H1 (cell line): ENCODE measurements at regions not wholly inside any gene's neighbourhood (a gene's known extent, or its start where the extent isn't known, plus 50 kb on each side); places are given as distances from the start of the nearest gene placed in this dataset.

Experiments
- CTCF ChIA-PET: fragments of 300-600 bp; sonication (Branson Sonifier 250); formaldehyde crosslinking; loops from one replicate; lab custom pipeline; 2021; ENCODE audit not compliant: partially characterized antibody; lab: Charles Lee
- POLR2A ChIA-PET: fragments of 300-600 bp; sonication (Branson Sonifier 250); formaldehyde crosslinking; loops from one replicate; lab custom pipeline; 2021; ENCODE audit warnings: inconsistent platforms; ENCODE audit not compliant: partially characterized antibody; lab: Charles Lee
- DNase-seq, 2 experiments: peaks; one replicate each; pipeline versions ENCODE4 v3.0.0 to v3.0.0-alpha.2; 2010 to 2022; ENCODE audit warnings: low spot score in 2 of 2, low read depth in 1 of 2, mixed read lengths in 1 of 2
- FAIRE-seq: peaks from 2 replicates; lab custom pipeline; 2011; peaks lifted over from hg19 to GRCh38; lab: Jason Lieb, UNC
- H2AFZ ChIP-seq: 2 replicates; pipeline ENCODE4 v1.8.1; 2012; ENCODE audit warnings: low read length, inconsistent platforms
- H2AK5ac ChIP-seq: 2 replicates; pipeline ENCODE4 v1.6.1; 2013; ENCODE audit warnings: low read depth, low read length
- H2BK120ac ChIP-seq: replicated peaks from 2 replicates; pipeline ENCODE3; 2013; ENCODE audit warnings: low read depth, low read length, inconsistent platforms
- H2BK12ac ChIP-seq: 2 replicates; pipeline ENCODE4 v1.6.1; 2013; ENCODE audit warnings: low read depth, low read length
- H2BK15ac ChIP-seq: 2 replicates; pipeline ENCODE4 v1.6.1; 2013; ENCODE audit warnings: low read length
- H2BK20ac ChIP-seq: 2 replicates; pipeline ENCODE4 v1.6.1; 2013; ENCODE audit warnings: low read length
- H2BK5ac ChIP-seq: 2 replicates; pipeline ENCODE4 v1.6.1; 2013; ENCODE audit warnings: low read depth, low read length
- H3K14ac ChIP-seq: 2 replicates; pipeline ENCODE4 v1.6.1; 2013; ENCODE audit warnings: inconsistent platforms; ENCODE audit not compliant: insufficient read length
- H3K18ac ChIP-seq: 2 replicates; pipeline ENCODE4 v1.6.1; 2013; ENCODE audit warnings: low read length; ENCODE audit errors: extremely low read depth
- H3K23ac ChIP-seq: 2 replicates; pipeline ENCODE4 v1.6.1; 2013; ENCODE audit warnings: inconsistent platforms; ENCODE audit not compliant: insufficient read length
- H3K23me2 ChIP-seq: 2 replicates; pipeline ENCODE4 v1.6.1; 2013; ENCODE audit warnings: low read depth, low read length
- H3K27ac ChIP-seq: 2 replicates; pipeline ENCODE4 v1.6.1; 2011; ENCODE audit warnings: low read depth, low read length, inconsistent platforms
- H3K27me3 ChIP-seq, 4 experiments: replicated peaks in 1 of 4; 1 replicate in 1 of 4; 2 replicates in 3 of 4; pipeline versions ENCODE4 v1.6.1 to v1.8.1; 2011 to 2013; ENCODE audit warnings: low read length in 3 of 4, mild to moderate bottlenecking in 3 of 4, inconsistent platforms in 2 of 4, mixed read lengths in 2 of 4, moderate library complexity in 1 of 4; ENCODE audit not compliant: control insufficient read depth in 3 of 4, insufficient read depth in 3 of 4; ENCODE audit errors: extremely low read depth in 1 of 4
- H3K36me3 ChIP-seq, 4 experiments: 2 replicates each; pipeline versions ENCODE4 v1.6.1 to v1.8.1; 2011 to 2013; ENCODE audit warnings: mild to moderate bottlenecking in 4 of 4, low read length in 3 of 4, moderate library complexity in 2 of 4, control low read depth in 1 of 4, inconsistent platforms in 1 of 4; ENCODE audit not compliant: insufficient read depth in 4 of 4, control insufficient read depth in 2 of 4
- H3K4ac ChIP-seq: replicated peaks from 2 replicates; pipeline ENCODE3; 2013; ENCODE audit warnings: low read length, low read depth, mixed read lengths, inconsistent platforms; ENCODE audit not compliant: insufficient read length
- H3K4me1 ChIP-seq, 4 experiments: replicated peaks in 1 of 4; 1 replicate in 1 of 4; 2 replicates in 3 of 4; pipeline versions ENCODE4 v1.6.1 to v1.8.1; 2011 to 2013; ENCODE audit warnings: low read length in 3 of 4, inconsistent platforms in 2 of 4, mixed read lengths in 1 of 4; ENCODE audit not compliant: insufficient read depth in 4 of 4, control insufficient read depth in 3 of 4
- H3K4me2 ChIP-seq, 2 experiments: 2 replicates each; pipeline versions ENCODE4 v1.6.1 to v1.8.1; 2011 to 2013; ENCODE audit warnings: low read depth in 2 of 2, low read length in 2 of 2, control low read depth in 1 of 2, inconsistent platforms in 1 of 2, mild to moderate bottlenecking in 1 of 2; ENCODE audit not compliant: insufficient read depth in 1 of 2
- H3K4me3 ChIP-seq, 4 experiments: fragments of 200-600, 300-600 bp in 1 of 4; sonication (generic), shearing (Covaris generic), sonication (Bioruptor Twin) in 1 of 4; 2 replicates each; pipeline versions ENCODE4 v1.5.1 to v1.8.1; 2011 to 2016; ENCODE audit warnings: low read length in 4 of 4, low read depth in 3 of 4, control low read depth in 2 of 4, inconsistent platforms in 2 of 4, mild to moderate bottlenecking in 2 of 4, mixed read lengths in 1 of 4, moderate library complexity in 1 of 4; ENCODE audit not compliant: insufficient read depth in 2 of 4; ENCODE audit errors: extremely low read depth in 1 of 4
- H3K56ac ChIP-seq: replicated peaks from 2 replicates; pipeline ENCODE3; 2013; ENCODE audit warnings: low read depth, mild to moderate bottlenecking, mixed read lengths, low read length, inconsistent platforms; ENCODE audit not compliant: insufficient read length
- H3K79me1 ChIP-seq: 2 replicates; pipeline ENCODE4 v1.6.1; 2013; ENCODE audit warnings: low read depth, low read length, control low read depth
- H3K79me2 ChIP-seq, 2 experiments: 2 replicates each; pipeline versions ENCODE4 v1.6.1 to v1.8.1; 2012 to 2013; ENCODE audit warnings: low read length in 2 of 2, mild to moderate bottlenecking in 2 of 2, inconsistent platforms in 1 of 2; ENCODE audit not compliant: insufficient read depth in 2 of 2, control insufficient read depth in 1 of 2
- H3K9ac ChIP-seq, 4 experiments: replicated peaks in 1 of 4; 1 replicate in 1 of 4; 2 replicates in 3 of 4; pipeline versions ENCODE4 v1.6.1 to v1.8.1; 2011 to 2013; ENCODE audit warnings: low read depth in 3 of 4, low read length in 3 of 4, control low read depth in 2 of 4, mild to moderate bottlenecking in 2 of 4, moderate library complexity in 2 of 4, inconsistent platforms in 1 of 4; ENCODE audit errors: extremely low read depth in 1 of 4
- H3K9me3 ChIP-seq, 2 experiments: 2 replicates each; pipeline versions ENCODE4 v1.6.1 to v1.8.1; 2012 to 2013; ENCODE audit warnings: mild to moderate bottlenecking in 2 of 2, moderate library complexity in 2 of 2, control low read depth in 1 of 2, inconsistent platforms in 1 of 2, low read depth in 1 of 2, low read length in 1 of 2, mixed read lengths in 1 of 2; ENCODE audit not compliant: insufficient read depth in 2 of 2
- H4K20me1 ChIP-seq, 2 experiments: replicated peaks in 1 of 2; 2 replicates each; pipeline versions ENCODE3 to v1.8.1; 2011 to 2013; ENCODE audit warnings: inconsistent platforms in 2 of 2, low read length in 2 of 2, mild to moderate bottlenecking in 1 of 2; ENCODE audit not compliant: insufficient read depth in 2 of 2, control insufficient read depth in 1 of 2
- H4K5ac ChIP-seq: 2 replicates; pipeline ENCODE4 v1.6.1; 2013; ENCODE audit warnings: low read length, low read depth, mixed read lengths, inconsistent platforms; ENCODE audit not compliant: insufficient read length
- H4K8ac ChIP-seq: 2 replicates; pipeline ENCODE4 v1.8.0; 2013; ENCODE audit warnings: mild to moderate bottlenecking, moderate library complexity, low read length, inconsistent platforms; ENCODE audit not compliant: insufficient read depth; ENCODE audit errors: extremely low read depth
- H4K91ac ChIP-seq: replicated peaks from 2 replicates; pipeline ENCODE3; 2013; ENCODE audit warnings: low read length, mixed read lengths, inconsistent platforms; ENCODE audit not compliant: insufficient read length
- BRCA1 ChIP-seq: IDR thresholded peaks from 2 replicates; pipeline ENCODE4 v1.6.1; 2012; ENCODE audit warnings: low read depth, low read length, improper control_type of control experiment
- CBX5 ChIP-seq: fragments of 300-800, 300-1000 bp; sonication (generic); IDR thresholded peaks from 2 replicates; pipeline ENCODE4 v1.7.1; 2016; ENCODE audit warnings: antibody characterized with exemption, low read length, low read depth
- CBX8 ChIP-seq: fragments of 300-800, 300-1000 bp; sonication (generic); IDR thresholded peaks from 2 replicates; pipeline ENCODE4 v1.7.1; 2016; ENCODE audit warnings: low read depth, low read length, borderline replicate concordance
- CEBPB ChIP-seq: IDR thresholded peaks from 2 replicates; pipeline ENCODE4 v1.6.1; 2012; ENCODE audit warnings: low read depth, low read length
- EZH2 ChIP-seq: fragments of 200-600 bp; sonication (generic); IDR thresholded peaks from 2 replicates; pipeline ENCODE4 v1.7.1; 2012; ENCODE audit warnings: low read depth, mild to moderate bottlenecking, moderate library complexity, low read length, inconsistent platforms; ENCODE audit not compliant: severe bottlenecking
- JUND ChIP-seq: IDR thresholded peaks from 2 replicates; pipeline ENCODE4 v1.6.1; 2011; ENCODE audit warnings: mild to moderate bottlenecking, improper control_type of control experiment, low read length
- KDM1A ChIP-seq: fragments of 200-600, 300-600 bp; sonication (generic); IDR thresholded peaks from 2 replicates; pipeline ENCODE4 v1.7.1; 2016; ENCODE audit warnings: mild to moderate bottlenecking, low read length, borderline replicate concordance
- KDM5A ChIP-seq: fragments of 200-600 bp; IDR thresholded peaks from 2 replicates; pipeline ENCODE4 v1.7.1; 2012; ENCODE audit warnings: mild to moderate bottlenecking, low read length, inconsistent platforms, mixed read lengths
- NANOG ChIP-seq: IDR thresholded peaks from 2 replicates; pipeline ENCODE4 v1.6.1; 2011; ENCODE audit warnings: low read length, low read depth, mild to moderate bottlenecking, inconsistent platforms; ENCODE audit not compliant: insufficient read depth, poor library complexity, severe bottlenecking
- POLR2A ChIP-seq, 2 experiments: IDR thresholded peaks; 1 replicate in 1 of 2; 2 replicates in 1 of 2; pipeline ENCODE4 v1.6.1; 2011; ENCODE audit warnings: low read depth in 2 of 2, low read length in 2 of 2, mild to moderate bottlenecking in 2 of 2; ENCODE audit errors: control extremely low read depth in 1 of 2
- POU5F1 ChIP-seq: IDR thresholded peaks from 2 replicates; pipeline ENCODE4 v1.6.1; 2011; ENCODE audit warnings: low read depth, mild to moderate bottlenecking, low read length, moderate library complexity
- SP2 ChIP-seq: IDR thresholded peaks from 2 replicates; pipeline ENCODE4 v1.6.1; 2012; ENCODE audit warnings: mild to moderate bottlenecking, low read length, inconsistent platforms
- ZNF274 ChIP-seq: IDR thresholded peaks from 2 replicates; pipeline ENCODE4 v1.7.0; 2012; ENCODE audit warnings: low read length, borderline replicate concordance; ENCODE audit errors: extremely low read depth
- WGBS, 2 experiments: shearing (Covaris generic) in 1 of 2; methylation state at CpG; one replicate each; pipeline versions ENCODE4 v1.1.6 to v1.1.7; 2013 to 2015; ENCODE audit warnings: low lambda C conversion rate in 2 of 2, mixed read lengths in 2 of 2, inconsistent platforms in 1 of 2, low coverage in 1 of 2, missing lambda C conversion rate in 1 of 2; ENCODE audit not compliant: insufficient replicate concordance in 2 of 2, insufficient coverage in 1 of 2, insufficient read length in 1 of 2; ENCODE audit errors: extremely low coverage in 1 of 2, missing lambda C conversion rate in 1 of 2; 5-methylcytosine and 5-hydroxymethylcytosine counted together

GRCh38 chr15:62745621-62746225 is 296.8 kb upstream of the TPM1 start:
- FAIRE-seq (no peak), DNase-seq (no peak)
- Histone ChIP-seq H3K36me3 (no peaks in the 10 kb centered on the region), H4K20me1 (no peaks in the 10 kb centered on the region), H3K4me1 (peaks cover 0 to 16% (median 9%) of the 10 kb centered on the region in 4 experiments; a peak in 5 of 7 replicates), H2AK5ac (no peak overlapping the region), H2AFZ (no peak overlapping the region), H3K9me3 (no peaks in the 10 kb centered on the region), H3K9ac (no peak overlapping the region), H3K14ac (no peak overlapping the region), H3K27me3 (no peaks in the 10 kb centered on the region), H3K4me3 (no peak overlapping the region), H2BK5ac (no peak overlapping the region), H2BK20ac (no peak overlapping the region), H2BK12ac (no peak overlapping the region), H3K79me2 (no peaks in the 10 kb centered on the region), H3K56ac (no peak overlapping the region), H4K5ac (no peak overlapping the region), H4K8ac (no peak overlapping the region), H3K23ac (no peak overlapping the region), H3K4me2 (no peak overlapping the region), H2BK120ac (no peak overlapping the region), H3K27ac (no peak overlapping the region), H3K23me2 (no peaks in the 10 kb centered on the region), H3K79me1 (no peaks in the 10 kb centered on the region), H3K18ac (no peak overlapping the region), H2BK15ac (no peak overlapping the region), H4K91ac (no peak overlapping the region), H3K4ac (no peak overlapping the region)
- CTCF ChIA-PET = interaction anchor here (0.6 to 4.1 kb wide), 4 partner anchors 10 to 31 kb away, joined by 3 to 19 read pairs (median 8); no protein-coding TSS in a partner anchor
- 89% methylated on average over 8 of the region's 8 CpGs; no CpG with 5 or more reads in 1 of the 2 experiments for WGBS, 2 experiments
- TF ChIP-seq BRCA1 (no peak), KDM1A (no peak), POLR2A (IDR thresholded peaks at IDR 0.05; ENCODE audit: control extremely low read depth in 1 of 2, low read depth in 2 of 2, low read length in 2 of 2) (no peak), CBX5 (no peak), NANOG (no peak), ZNF274 (no peak), CBX8 (no peak), POU5F1 (no peak), SP2 (no peak), CEBPB (no peak), JUND (no peak), EZH2 (no peak), KDM5A (no peak)
- POLR2A ChIA-PET = no interaction called here
